Endothelial cell of umbilical vein (primary cell): ENCODE measurements at regions not wholly inside any gene's neighbourhood (a gene's known extent, or its start where the extent isn't known, plus 50 kb on each side); places are given as distances from the start of the nearest gene placed in this dataset.

Source experiments
- BruUV-seq: library from RNA; stranded (reverse); fragments of 400-500 nt; replicated peaks from 2 replicates; lab custom pipeline; 2021; lab: Mats Ljungman, UMichigan
- CTCF ChIA-PET: fragments of 300-600, 350-600 bp; sonication (Branson Sonifier 250); formaldehyde crosslinking; loops from one replicate; lab custom pipeline; 2021; ENCODE audit warnings: antibody characterized with exemption, inconsistent platforms; lab: Charles Lee
- POLR2A ChIA-PET: fragments of 300-600, 350-600 bp; sonication (Branson Sonifier 250); formaldehyde crosslinking; loops from one replicate; lab custom pipeline; 2021; ENCODE audit warnings: antibody characterized with exemption, inconsistent platforms; lab: Charles Lee
- DNase-seq: peaks from one replicate; pipeline ENCODE4 v3.0.0-alpha.2; 2011; ENCODE audit warnings: low read depth, low spot score
- FAIRE-seq: peaks from 2 replicates; lab custom pipeline; 2011; peaks lifted over from hg19 to GRCh38; lab: Jason Lieb, UNC
- H2AFZ ChIP-seq: 2 replicates; pipeline ENCODE4 v1.6.0; 2012; ENCODE audit warnings: low read depth, low read length, control low read depth, inconsistent platforms
- H3K27ac ChIP-seq: 2 replicates; pipeline ENCODE4 v1.5.1; 2011; ENCODE audit warnings: low read depth, mild to moderate bottlenecking, control low read depth, low read length, moderate library complexity; ENCODE audit not compliant: insufficient read depth
- H3K27me3 ChIP-seq, 2 experiments: 2 replicates each; pipeline versions ENCODE4 v1.6.0 to v1.6.1; 2011; ENCODE audit warnings: low read length in 2 of 2, mixed read lengths in 1 of 2; ENCODE audit not compliant: control insufficient read depth in 2 of 2, insufficient read depth in 2 of 2
- H3K36me3 ChIP-seq, 2 experiments: 2 replicates in 1 of 2; 3 replicates in 1 of 2; pipeline ENCODE4 v1.5.1; 2011; ENCODE audit warnings: low read length in 2 of 2, mild to moderate bottlenecking in 1 of 2, moderate library complexity in 1 of 2; ENCODE audit not compliant: control insufficient read depth in 2 of 2, insufficient read depth in 2 of 2; ENCODE audit errors: extremely low read depth in 1 of 2
- H3K4me1 ChIP-seq: 3 replicates; pipeline ENCODE4 v1.5.1; 2011; ENCODE audit warnings: mild to moderate bottlenecking, low read length; ENCODE audit not compliant: control insufficient read depth, insufficient read depth; ENCODE audit errors: extremely low read depth
- H3K4me2 ChIP-seq: 2 replicates; pipeline ENCODE4 v1.6.1; 2011; ENCODE audit warnings: low read length, control low read depth, mixed read lengths; ENCODE audit not compliant: insufficient read depth
- H3K4me3 ChIP-seq, 3 experiments: fragments of 200-600 bp in 1 of 3; sonication (generic), shearing (Covaris generic) in 1 of 3; replicated peaks in 1 of 3; 2 replicates each; pipeline ENCODE4 v1.5.1; 2011 to 2016; ENCODE audit warnings: control low read depth in 3 of 3, low read length in 3 of 3, mild to moderate bottlenecking in 2 of 3, inconsistent platforms in 1 of 3, low read depth in 1 of 3, moderate library complexity in 1 of 3; ENCODE audit not compliant: insufficient read depth in 1 of 3
- H3K79me2 ChIP-seq: 2 replicates; pipeline ENCODE4 v1.6.0; 2012; ENCODE audit warnings: low read length, inconsistent platforms; ENCODE audit not compliant: control insufficient read depth, insufficient read depth
- H3K9ac ChIP-seq: replicated peaks from 2 replicates; pipeline ENCODE3; 2011; ENCODE audit warnings: low read length, control low read depth; ENCODE audit not compliant: insufficient read depth; ENCODE audit errors: extremely low read depth
- H3K9me1 ChIP-seq: replicated peaks from 3 replicates; pipeline ENCODE4 v1.6.0; 2011; ENCODE audit warnings: mild to moderate bottlenecking, low read length; ENCODE audit not compliant: control insufficient read depth, insufficient read depth; ENCODE audit errors: extremely low read depth
- H3K9me3 ChIP-seq: replicated peaks from 2 replicates; pipeline ENCODE4 v1.5.1; 2012; ENCODE audit warnings: low read length, inconsistent platforms; ENCODE audit not compliant: control insufficient read depth, insufficient read depth
- H4K20me1 ChIP-seq: replicated peaks from 2 replicates; pipeline ENCODE3; 2011; ENCODE audit warnings: mild to moderate bottlenecking, low read length; ENCODE audit not compliant: control insufficient read depth, insufficient read depth; ENCODE audit errors: extremely low read depth
- CTCF ChIP-seq, 2 donors: IDR thresholded peaks; 1 replicate in 1 of 2; 2 replicates in 1 of 2; pipeline ENCODE4 v1.5.1; 2011; ENCODE audit warnings: low read length in 2 of 2, mild to moderate bottlenecking in 2 of 2, moderate library complexity in 2 of 2, control low read depth in 1 of 2, inconsistent platforms in 1 of 2, low read depth in 1 of 2; ENCODE audit not compliant: insufficient read depth in 1 of 2; ENCODE audit errors: extremely low read depth in 1 of 2
- EZH2 ChIP-seq: IDR thresholded peaks from 2 replicates; pipeline ENCODE4 v1.6.1; 2012; ENCODE audit warnings: borderline replicate concordance, low read depth, mild to moderate bottlenecking, moderate library complexity, low read length, inconsistent platforms; ENCODE audit not compliant: severe bottlenecking
- FOS ChIP-seq: IDR thresholded peaks from 2 replicates; pipeline ENCODE4 v1.6.1; 2011; ENCODE audit warnings: mild to moderate bottlenecking, low read length, moderate library complexity, borderline replicate concordance; ENCODE audit not compliant: insufficient read depth
- GATA2 ChIP-seq: IDR thresholded peaks from 2 replicates; pipeline ENCODE4 v1.7.0; 2011; ENCODE audit warnings: low read depth, mild to moderate bottlenecking, moderate library complexity, mixed read lengths, low read length; ENCODE audit not compliant: insufficient read length, insufficient read depth
- JUN ChIP-seq: IDR thresholded peaks from 2 replicates; pipeline ENCODE4 v1.6.1; 2011; ENCODE audit warnings: borderline replicate concordance, low read depth; ENCODE audit not compliant: insufficient read length, insufficient read depth
- MAX ChIP-seq: IDR thresholded peaks from 2 replicates; pipeline ENCODE4 v1.6.1; 2011; ENCODE audit not compliant: insufficient read depth, insufficient read length
- MYC ChIP-seq: IDR thresholded peaks from one replicate; pipeline ENCODE4 v1.6.1; 2011; ENCODE audit warnings: mild to moderate bottlenecking, low read depth, low read length
- POLR2A ChIP-seq: IDR thresholded peaks from 2 replicates; pipeline ENCODE4 v1.6.1; 2012; ENCODE audit warnings: low read depth, mild to moderate bottlenecking, control low read depth, low read length
- POLR2AphosphoS5 ChIP-seq: IDR thresholded peaks from 2 replicates; pipeline ENCODE4 v1.6.1; 2012; ENCODE audit warnings: low read depth, mild to moderate bottlenecking, control low read depth, low read length, moderate library complexity; ENCODE audit not compliant: insufficient read depth
- dilution Hi-C: fragments of 300-500 bp; cut with MboI; formaldehyde crosslinking; loops from one replicate; pipeline ENCODE4 v1.15.0; 2019; ENCODE audit warnings: low sequenced_read_pairs; ENCODE audit not compliant: extremely low pct_ligation_motif_present
- intact Hi-C: fragments of 100-400 bp; cut with micrococcal nuclease; formaldehyde crosslinking; loops from one replicate; pipeline ENCODE4 v1.10.0; 2022

GRCh38 chr16:79307214-79307613 lies 293.3 kb downstream of the MAF start:
- Histone ChIP-seq H3K9me1 (no peaks in the 10 kb centered on the region), H4K20me1 (no peaks in the 10 kb centered on the region), H3K9me3 (peaks cover 13% of the 10 kb centered on the region), H3K9ac (no peak overlapping the region), H3K27ac (no peak overlapping the region), H3K4me2 (no peak overlapping the region), H3K36me3 (no peaks in the 10 kb centered on the region), H3K4me3 (no peak overlapping the region), H3K4me1 (no peaks in the 10 kb centered on the region), H2AFZ (no peak overlapping the region), H3K79me2 (no peaks in the 10 kb centered on the region), H3K27me3 (no peaks in the 10 kb centered on the region)
- BruUV-seq = no TSS peak
- dilution Hi-C loops (no loop called here), intact Hi-C loops (no loop called here)
- POLR2A ChIA-PET = no interaction called here
- FAIRE-seq = no peak
- CTCF ChIA-PET = no interaction called here
- no peak for DNase-seq
- TF ChIP-seq CTCF (IDR thresholded peaks at IDR 0.05; ENCODE audit: extremely low read depth in 1 of 2, insufficient read depth in 1 of 2, low read depth in 1 of 2, low read length in 2 of 2) = no peak
- no peak for TF ChIP-seq FOS
- TF ChIP-seq MYC = no peak
- no peak for TF ChIP-seq POLR2A
- TF ChIP-seq JUN = no peak

- intact Hi-C loops = no loop called here
- H3K4me1 ChIP-seq = no peaks in the 10 kb centered on the region
- H3K9ac ChIP-seq = no peak overlapping the region
- H3K79me2 ChIP-seq = no peaks in the 10 kb centered on the region
- TF ChIP-seq MYC (no peak), CTCF (IDR thresholded peaks at IDR 0.05; ENCODE audit: extremely low read depth in 1 of 2, insufficient read depth in 1 of 2, low read depth in 1 of 2, low read length in 2 of 2) (no peak), GATA2 (no peak), FOS (no peak), EZH2 (no peak), JUN (no peak), MAX (no peak), POLR2AphosphoS5 (no peak), POLR2A (no peak)
- no peak overlapping the region for H3K27ac ChIP-seq
- BruUV-seq = no TSS peak
- H3K9me3 ChIP-seq = peaks cover 18% of the 10 kb centered on the region
- H4K20me1 ChIP-seq = no peaks in the 10 kb centered on the region
- no peak for FAIRE-seq
- H2AFZ ChIP-seq = no peak overlapping the region
- CTCF ChIA-PET = no interaction called here
- H3K9me1 ChIP-seq = no peaks in the 10 kb centered on the region
- dilution Hi-C loops = no loop called here
- POLR2A ChIA-PET = no interaction called here
- no peak overlapping the region for H3K4me2 ChIP-seq
- no peaks in the 10 kb centered on the region for H3K36me3 ChIP-seq
- no peak overlapping the region for H3K4me3 ChIP-seq
- no peak for DNase-seq
- H3K27me3 ChIP-seq = no peaks in the 10 kb centered on the region
Measured at GRCh38 chr16:79305074-79305473, 295.5 kb downstream of the MAF start.
